Bronchial epithelial cell (primary cell): ENCODE measurements at regions not wholly inside any gene's neighbourhood (a gene's known extent, or its start where the extent isn't known, plus 50 kb on each side); places are given as distances from the start of the nearest gene placed in this dataset.

Experiments
- DNase-seq: peaks from one replicate; pipeline ENCODE4 v3.0.0-alpha.2; 2010; ENCODE audit warnings: low read depth
- FAIRE-seq: peaks from 2 replicates; lab custom pipeline; 2011; peaks lifted over from hg19 to GRCh38; lab: Jason Lieb, UNC
- H3K27me3 ChIP-seq: 2 replicates; pipeline ENCODE4 v1.5.1; 2011; ENCODE audit warnings: low read length; ENCODE audit not compliant: control insufficient read depth, insufficient read depth
- H3K36me3 ChIP-seq: 2 replicates; pipeline ENCODE4 v1.5.1; 2011; ENCODE audit warnings: low read length; ENCODE audit not compliant: control insufficient read depth, insufficient read depth
- H3K4me3 ChIP-seq: 2 replicates; pipeline ENCODE4 v1.5.1; 2011; ENCODE audit warnings: mild to moderate bottlenecking, low read depth, low read length, control low read depth
- CTCF ChIP-seq: IDR thresholded peaks from 2 replicates; pipeline ENCODE4 v1.5.1; 2011; ENCODE audit warnings: mild to moderate bottlenecking, moderate library complexity, low read length, control low read depth, inconsistent platforms; ENCODE audit not compliant: insufficient read depth, severe bottlenecking

- Histone ChIP-seq H3K4me3 (no peak overlapping the region), H3K36me3 (no peaks in the 10 kb centered on the region), H3K27me3 (no peaks in the 10 kb centered on the region)
- FAIRE-seq, result no peak
- no peak for TF ChIP-seq CTCF
- no peak for DNase-seq
Observed at GRCh38 chr2:239546541-239546940, 145.7 kb upstream of the HDAC4 start.

DNA sequence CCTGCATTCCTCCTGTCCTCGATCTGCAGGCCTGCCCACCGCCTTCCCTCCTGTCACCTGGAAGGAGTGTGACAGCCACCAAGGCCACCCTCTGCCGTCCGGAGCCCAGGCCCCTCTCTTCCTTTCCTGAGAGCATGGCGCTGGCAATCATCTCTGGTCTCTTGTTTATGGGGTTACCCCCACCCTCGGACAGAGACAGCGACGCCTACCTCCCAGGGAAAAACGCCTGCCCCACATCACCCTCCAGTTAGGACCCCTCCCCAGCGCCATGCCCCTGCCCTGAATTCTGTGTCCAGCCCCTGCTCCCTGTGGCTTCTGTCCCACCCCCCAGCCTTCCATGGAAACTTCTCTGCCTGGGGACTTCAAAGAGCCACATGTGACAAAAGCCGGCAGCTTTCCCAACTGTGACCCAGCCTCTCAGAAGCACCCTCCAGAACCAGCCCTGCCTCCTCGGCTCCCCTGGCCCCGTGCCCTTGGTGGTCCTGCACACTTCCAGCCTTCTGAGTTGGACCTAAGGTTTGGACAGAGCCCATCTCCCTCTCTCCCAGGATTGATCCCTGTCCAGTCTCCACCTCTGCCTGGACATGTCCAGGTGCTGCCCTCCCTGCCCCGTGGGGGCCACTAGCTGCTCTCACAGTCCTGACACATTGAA, 145.0 kb upstream of the HDAC4 start:
- no peaks in the 10 kb centered on the region for H3K27me3 ChIP-seq
- no peaks in the 10 kb centered on the region for H3K36me3 ChIP-seq
- no peak for TF ChIP-seq CTCF
- FAIRE-seq (no peak), DNase-seq (no peak)
- H3K4me3 ChIP-seq, result no peak overlapping the region

- FAIRE-seq, result no peak
- no peaks in the 10 kb centered on the region for H3K36me3 ChIP-seq
Observed at GRCh38 chr2:239544918-239545465, 144.2 kb upstream of the HDAC4 start.

DNA sequence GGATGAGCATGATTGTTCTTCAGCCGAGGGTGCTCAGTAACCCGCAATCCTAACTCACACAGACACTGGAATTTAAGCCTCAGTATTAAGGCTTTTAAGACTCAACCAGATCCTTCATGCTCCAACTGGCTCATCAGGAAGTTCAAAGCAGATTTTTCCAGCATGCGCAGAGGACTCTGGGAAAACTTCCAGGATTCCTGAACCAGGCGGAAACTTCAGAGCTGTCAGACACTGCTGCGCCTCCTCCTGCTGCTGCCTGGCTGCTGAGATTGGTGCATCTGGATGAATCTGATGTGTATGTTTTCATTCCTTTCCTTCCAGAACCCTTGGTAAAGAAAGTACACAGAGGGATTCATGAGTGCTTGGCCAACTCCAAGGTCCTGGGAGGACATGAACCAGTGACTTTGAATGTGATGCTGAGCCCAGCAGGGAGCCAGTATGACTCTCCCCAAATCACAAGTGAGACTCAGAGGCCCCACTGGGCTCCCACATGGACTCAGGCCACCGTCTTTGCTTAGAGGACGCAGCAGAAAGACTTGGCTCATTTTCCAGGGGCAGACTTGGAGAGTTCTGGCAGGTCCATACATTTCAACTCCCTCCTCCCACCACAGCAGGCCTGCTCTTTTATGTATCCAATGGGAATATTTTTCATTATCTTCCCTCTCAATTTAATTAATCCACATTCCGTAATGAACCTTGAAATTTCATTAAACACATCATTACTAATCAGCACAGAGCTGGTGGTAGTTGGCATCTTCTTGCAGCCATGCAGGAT, 143.5 kb upstream of the HDAC4 start:
- FAIRE-seq, result no peak

More at GRCh38 chr2:239544918-239545465, 144.2 kb upstream of the HDAC4 start:
- Histone ChIP-seq H3K4me3 (no peak overlapping the region), H3K27me3 (no peaks in the 10 kb centered on the region)
- TF ChIP-seq CTCF, result no peak
- DNase-seq, result no peak

DNA sequence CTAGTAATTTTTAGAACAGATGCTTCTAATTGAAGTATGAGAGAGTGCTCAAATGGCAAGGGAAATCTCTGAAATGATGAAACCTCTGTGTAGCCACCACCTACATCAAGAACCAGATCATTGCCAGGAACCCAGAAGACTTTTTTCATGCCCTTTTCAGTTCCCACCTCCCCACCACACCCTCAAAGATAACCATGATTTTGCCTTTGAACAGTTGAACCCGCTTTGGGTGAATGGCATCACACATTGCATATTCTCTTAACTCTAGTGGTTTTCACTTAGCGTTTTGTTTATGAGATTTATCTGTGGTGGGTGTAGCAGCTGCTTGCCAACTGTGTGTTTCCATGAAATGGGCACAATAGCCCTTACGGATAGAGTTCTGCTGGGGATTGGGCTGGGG, 142.9 kb upstream of the HDAC4 start:
- no peak for TF ChIP-seq CTCF
- no peaks in the 10 kb centered on the region for H3K36me3 ChIP-seq
- no peaks in the 10 kb centered on the region for H3K27me3 ChIP-seq
- FAIRE-seq, result no peak
- DNase-seq, result no peak
- no peak overlapping the region for H3K4me3 ChIP-seq

More for the DNA sequence above, 143.5 kb upstream of the HDAC4 start:
- no peak for DNase-seq
- no peak for TF ChIP-seq CTCF
- no peak overlapping the region for H3K4me3 ChIP-seq
- no peaks in the 10 kb centered on the region for H3K27me3 ChIP-seq
- no peaks in the 10 kb centered on the region for H3K36me3 ChIP-seq
